ENCODE measurements at regions not wholly inside any gene's neighbourhood (a gene's known extent, or its start where the extent isn't known, plus 50 kb on each side); places are given as distances from the start of the nearest gene placed in this dataset.

- intact Hi-C loops (cut with DNase I; ENCODE audit: low total_unique reads) = no loop called here
- Histone ChIP-seq H3K27me3 (no peaks in the 10 kb centered on the region), H3K4me1 (no peaks in the 10 kb centered on the region), H3K36me3 (no peaks in the 10 kb centered on the region), H3K27ac (no peak overlapping the region), H3K9me3 (no peaks in the 10 kb centered on the region), H3K4me3 (no peak overlapping the region)
- DNase-seq = no peak
- TF ChIP-seq EP300 (IDR thresholded peaks at IDR 0.05; ENCODE audit: low read depth) = no peak
- TF ChIP-seq, protein P1, sequence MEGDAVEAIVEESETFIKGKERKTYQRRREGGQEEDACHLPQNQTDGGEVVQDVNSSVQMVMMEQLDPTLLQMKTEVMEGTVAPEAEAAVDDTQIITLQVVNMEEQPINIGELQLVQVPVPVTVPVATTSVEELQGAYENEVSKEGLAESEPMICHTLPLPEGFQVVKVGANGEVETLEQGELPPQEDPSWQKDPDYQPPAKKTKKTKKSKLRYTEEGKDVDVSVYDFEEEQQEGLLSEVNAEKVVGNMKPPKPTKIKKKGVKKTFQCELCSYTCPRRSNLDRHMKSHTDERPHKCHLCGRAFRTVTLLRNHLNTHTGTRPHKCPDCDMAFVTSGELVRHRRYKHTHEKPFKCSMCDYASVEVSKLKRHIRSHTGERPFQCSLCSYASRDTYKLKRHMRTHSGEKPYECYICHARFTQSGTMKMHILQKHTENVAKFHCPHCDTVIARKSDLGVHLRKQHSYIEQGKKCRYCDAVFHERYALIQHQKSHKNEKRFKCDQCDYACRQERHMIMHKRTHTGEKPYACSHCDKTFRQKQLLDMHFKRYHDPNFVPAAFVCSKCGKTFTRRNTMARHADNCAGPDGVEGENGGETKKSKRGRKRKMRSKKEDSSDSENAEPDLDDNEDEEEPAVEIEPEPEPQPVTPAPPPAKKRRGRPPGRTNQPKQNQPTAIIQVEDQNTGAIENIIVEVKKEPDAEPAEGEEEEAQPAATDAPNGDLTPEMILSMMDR (IDR thresholded peaks at IDR 0.05) = no peak
- TF ChIP-seq POLR2A (IDR thresholded peaks at IDR 0.05) = no peak
- TF ChIP-seq POLR2AphosphoS5 (IDR thresholded peaks at IDR 0.05) = no peak
- in situ Hi-C loops (cut with MboI; ENCODE audit: low pct_ligation_motif_present in 1 of 4, low pct_unique_long_range_greater_than_20kb in 1 of 4, low sequenced_read_pairs in 3 of 4) = no loop called here
- 67 to 69% methylated on average over 4 to 5 of the region's 5 CpGs for WGBS, 2 donors (ENCODE audit: low coverage in 1 of 2)
Observed at GRCh38 chr11:112884012-112884767, 77.0 kb upstream of the NCAM1 start.

GRCh38 chr11:112885744-112886433, 75.3 kb upstream of the NCAM1 start:
- intact Hi-C loops (cut with DNase I; ENCODE audit: low total_unique reads) (no loop called here), in situ Hi-C loops (cut with MboI; ENCODE audit: low pct_ligation_motif_present in 1 of 4, low pct_unique_long_range_greater_than_20kb in 1 of 4, low sequenced_read_pairs in 3 of 4) (no loop called here)
- no peak for TF ChIP-seq POLR2AphosphoS5 (IDR thresholded peaks at IDR 0.05)
- no peak for TF ChIP-seq EP300 (IDR thresholded peaks at IDR 0.05; ENCODE audit: low read depth)
- no peak for TF ChIP-seq POLR2A (IDR thresholded peaks at IDR 0.05)
- TF ChIP-seq, protein P1 (IDR thresholded peaks at IDR 0.05) = no peak
- Histone ChIP-seq H3K27me3 (no peaks in the 10 kb centered on the region), H3K4me1 (no peaks in the 10 kb centered on the region), H3K27ac (no peak overlapping the region), H3K9me3 (no peaks in the 10 kb centered on the region), H3K36me3 (no peaks in the 10 kb centered on the region), H3K4me3 (no peak overlapping the region)
- 45 to 70% methylated on average over 6 to 7 of the region's 7 CpGs for WGBS, 2 donors (ENCODE audit: low coverage in 1 of 2)
- no peak for DNase-seq

DNA sequence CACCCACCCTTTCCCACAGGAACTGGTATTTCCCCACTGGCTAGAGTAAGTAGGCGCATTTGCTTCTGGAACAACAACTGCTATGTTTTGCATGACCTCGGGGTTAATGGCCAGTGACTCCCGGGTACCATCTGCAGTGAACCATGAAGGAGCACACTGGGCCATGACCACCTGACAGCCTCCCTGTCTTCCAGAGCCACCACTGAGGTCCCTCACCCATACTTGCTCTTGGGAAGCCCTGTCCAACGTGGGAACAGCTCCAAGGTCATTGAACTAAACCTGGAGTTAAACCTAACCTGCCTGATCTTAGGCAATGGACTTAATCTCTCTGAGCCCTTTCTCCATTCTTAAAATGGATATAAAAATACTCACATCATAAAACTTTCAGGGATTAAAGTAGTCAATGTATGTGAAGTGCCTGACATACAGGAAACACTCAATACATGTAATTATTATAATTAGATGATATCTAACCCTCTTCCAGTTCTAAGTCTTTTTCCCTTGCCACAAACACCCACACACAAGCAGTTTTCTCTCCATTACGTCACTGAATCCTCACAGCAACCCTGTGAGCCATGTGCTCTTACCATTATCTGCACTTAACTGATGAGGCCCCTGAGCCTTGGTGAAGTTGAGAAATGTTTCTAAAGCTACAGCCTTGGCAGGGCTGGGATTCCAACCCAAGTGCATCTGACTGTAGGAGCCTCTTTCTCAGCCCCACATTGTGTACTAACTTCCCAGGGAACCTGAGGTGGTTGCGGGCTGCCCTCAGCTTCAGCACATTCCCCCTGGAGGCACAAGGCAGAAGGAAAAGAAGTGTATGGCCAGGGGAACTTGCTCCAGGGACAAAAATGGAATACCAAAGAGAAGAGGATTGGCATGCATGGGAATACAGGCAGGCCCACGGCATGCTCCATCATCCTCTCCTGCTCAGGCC, 74.5 kb upstream of the NCAM1 start:
- WGBS, 2 donors (ENCODE audit: low coverage in 1 of 2) = 69 to 87% methylated on average over 2 to 7 of the region's 7 CpGs
- H3K27ac ChIP-seq = no peak overlapping the region
- DNase-seq = no peak
- H3K27me3 ChIP-seq = no peaks in the 10 kb centered on the region
- no peaks in the 10 kb centered on the region for H3K36me3 ChIP-seq
- intact Hi-C loops (cut with DNase I; ENCODE audit: low total_unique reads) = no loop called here
- no peaks in the 10 kb centered on the region for H3K4me1 ChIP-seq
- H3K9me3 ChIP-seq = no peaks in the 10 kb centered on the region
- in situ Hi-C loops (cut with MboI; ENCODE audit: low pct_ligation_motif_present in 1 of 4, low pct_unique_long_range_greater_than_20kb in 1 of 4, low sequenced_read_pairs in 3 of 4) = no loop called here
- TF ChIP-seq POLR2AphosphoS5 (IDR thresholded peaks at IDR 0.05) = no peak
- TF ChIP-seq, protein P1 (IDR thresholded peaks at IDR 0.05) = no peak
- TF ChIP-seq POLR2A (IDR thresholded peaks at IDR 0.05) = no peak
- no peak overlapping the region for H3K4me3 ChIP-seq

- no peaks in the 10 kb centered on the region for H3K4me1 ChIP-seq
- in situ Hi-C loops (cut with MboI; ENCODE audit: low pct_ligation_motif_present in 1 of 4, low pct_unique_long_range_greater_than_20kb in 1 of 4, low sequenced_read_pairs in 3 of 4) = no loop called here
- intact Hi-C loops (cut with DNase I; ENCODE audit: low total_unique reads) = no loop called here
- H3K36me3 ChIP-seq = no peaks in the 10 kb centered on the region
- H3K9me3 ChIP-seq = no peaks in the 10 kb centered on the region
- H3K27ac ChIP-seq = no peak overlapping the region
- WGBS, 2 donors (ENCODE audit: low coverage in 1 of 2) = 92% methylated on average over 3 of the region's 3 CpGs; no CpG with 5 or more reads in 1 of the 2 donors
- no peak for DNase-seq
- H3K4me3 ChIP-seq = no peak overlapping the region
- H3K27me3 ChIP-seq = no peaks in the 10 kb centered on the region
- TF ChIP-seq POLR2A (IDR thresholded peaks at IDR 0.05) (no peak), POLR2AphosphoS5 (IDR thresholded peaks at IDR 0.05) (no peak), EP300 (IDR thresholded peaks at IDR 0.05; ENCODE audit: low read depth) (no peak)
- TF ChIP-seq, protein P1 (IDR thresholded peaks at IDR 0.05) = no peak
Observed at GRCh38 chr11:112889446-112889845, 71.8 kb upstream of the NCAM1 start.

All from transverse colon (tissue), 4 donors.